OCI-LY7 (cell line): ENCODE measurements at regions not wholly inside any gene's neighbourhood (a gene's known extent, or its start where the extent isn't known, plus 50 kb on each side); places are given as distances from the start of the nearest gene placed in this dataset.

Source experiments
- EZH2phosphoT487 ChIP-seq: fragments of 200-600 bp; sonication (generic); IDR thresholded peaks from 2 replicates; pipeline ENCODE4 v1.6.1; 2018; ENCODE audit warnings: low read depth, borderline replicate concordance, mild to moderate bottlenecking, mixed run types, antibody characterized with exemption, low read length, moderate library complexity, mixed read lengths
- TF ChIP-seq, protein P1 (sequence below): fragments of 200-600 bp; sonication (generic); conservative IDR thresholded peaks from 2 replicates; pipeline ENCODE4 v1.5.1; 2014; ENCODE audit warnings: mild to moderate bottlenecking, antibody characterized with exemption, low read length, moderate library complexity, mixed read lengths

DNA sequence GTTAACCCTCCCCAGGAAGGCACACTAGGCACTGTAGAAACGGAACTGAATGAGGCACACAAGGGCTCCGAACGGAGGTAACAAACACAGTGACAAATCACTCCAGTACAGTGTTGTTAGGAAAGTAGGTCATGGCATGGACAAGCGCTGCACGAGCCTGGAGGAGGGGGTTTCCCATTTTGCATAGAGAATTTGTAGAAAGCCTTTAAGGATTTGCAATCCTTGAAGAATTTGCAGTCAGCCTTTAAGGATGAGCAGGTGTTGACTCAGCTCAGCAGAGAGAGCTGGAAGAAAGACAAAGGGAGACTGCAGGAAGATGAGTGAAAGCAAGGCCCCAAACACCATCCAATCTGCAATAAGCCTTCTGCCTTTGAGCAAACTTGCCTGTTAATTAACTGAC lies 51.1 kb upstream of the PPP1R3C start:
- no peak for TF ChIP-seq EZH2phosphoT487
- TF ChIP-seq, protein P1, sequence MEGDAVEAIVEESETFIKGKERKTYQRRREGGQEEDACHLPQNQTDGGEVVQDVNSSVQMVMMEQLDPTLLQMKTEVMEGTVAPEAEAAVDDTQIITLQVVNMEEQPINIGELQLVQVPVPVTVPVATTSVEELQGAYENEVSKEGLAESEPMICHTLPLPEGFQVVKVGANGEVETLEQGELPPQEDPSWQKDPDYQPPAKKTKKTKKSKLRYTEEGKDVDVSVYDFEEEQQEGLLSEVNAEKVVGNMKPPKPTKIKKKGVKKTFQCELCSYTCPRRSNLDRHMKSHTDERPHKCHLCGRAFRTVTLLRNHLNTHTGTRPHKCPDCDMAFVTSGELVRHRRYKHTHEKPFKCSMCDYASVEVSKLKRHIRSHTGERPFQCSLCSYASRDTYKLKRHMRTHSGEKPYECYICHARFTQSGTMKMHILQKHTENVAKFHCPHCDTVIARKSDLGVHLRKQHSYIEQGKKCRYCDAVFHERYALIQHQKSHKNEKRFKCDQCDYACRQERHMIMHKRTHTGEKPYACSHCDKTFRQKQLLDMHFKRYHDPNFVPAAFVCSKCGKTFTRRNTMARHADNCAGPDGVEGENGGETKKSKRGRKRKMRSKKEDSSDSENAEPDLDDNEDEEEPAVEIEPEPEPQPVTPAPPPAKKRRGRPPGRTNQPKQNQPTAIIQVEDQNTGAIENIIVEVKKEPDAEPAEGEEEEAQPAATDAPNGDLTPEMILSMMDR: no peak
